ENCODE measurements at regions not wholly inside any gene's neighbourhood (a gene's known extent, or its start where the extent isn't known, plus 50 kb on each side); places are given as distances from the start of the nearest gene placed in this dataset.

GRCh38 chr6:164911151-164911550 is 398.3 kb downstream of the C6orf118 start:
- DNase-seq: no peak

DNA sequence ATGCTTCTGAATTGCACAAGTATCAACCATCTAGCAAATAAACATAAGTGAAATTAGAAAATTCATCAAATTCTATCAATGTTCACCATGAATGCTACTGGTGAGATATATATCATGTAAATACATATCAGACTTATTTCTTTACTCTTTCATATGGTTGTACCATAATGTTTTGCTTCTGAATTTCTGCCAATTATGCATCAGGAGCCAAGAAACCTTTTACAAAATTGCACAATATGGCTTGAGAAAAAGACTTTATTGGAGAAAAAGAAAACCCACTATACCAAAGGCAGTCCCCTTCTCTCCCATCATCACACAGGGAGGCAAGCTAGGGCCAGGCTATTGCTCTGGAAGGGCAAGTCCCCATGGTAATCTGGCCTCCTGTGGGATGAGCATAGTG is 402.6 kb downstream of the C6orf118 start:
- no peak for DNase-seq

DNA sequence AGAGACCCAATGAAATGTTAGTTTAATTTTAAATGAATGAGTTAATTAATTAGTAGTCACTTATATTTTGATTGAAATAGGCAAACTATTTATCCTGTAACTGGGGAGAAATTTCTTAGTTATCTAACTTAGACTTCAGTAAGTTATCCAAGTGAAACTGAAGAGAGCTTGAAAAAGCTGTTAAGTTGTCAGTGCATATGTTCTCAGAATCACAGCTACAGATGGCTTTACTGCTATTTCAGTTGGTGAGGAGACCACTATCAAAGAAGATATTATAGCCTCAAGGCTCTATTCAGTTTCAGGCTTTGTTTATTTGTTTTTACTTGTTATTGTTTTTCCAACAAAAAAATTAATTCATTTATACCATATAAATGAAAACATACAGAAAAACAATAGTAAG is 404.1 kb downstream of the C6orf118 start:
- no peak for DNase-seq

- DNase-seq: no peak
Observed at GRCh38 chr6:164898412-164898811, 411.0 kb downstream of the C6orf118 start.

DNA sequence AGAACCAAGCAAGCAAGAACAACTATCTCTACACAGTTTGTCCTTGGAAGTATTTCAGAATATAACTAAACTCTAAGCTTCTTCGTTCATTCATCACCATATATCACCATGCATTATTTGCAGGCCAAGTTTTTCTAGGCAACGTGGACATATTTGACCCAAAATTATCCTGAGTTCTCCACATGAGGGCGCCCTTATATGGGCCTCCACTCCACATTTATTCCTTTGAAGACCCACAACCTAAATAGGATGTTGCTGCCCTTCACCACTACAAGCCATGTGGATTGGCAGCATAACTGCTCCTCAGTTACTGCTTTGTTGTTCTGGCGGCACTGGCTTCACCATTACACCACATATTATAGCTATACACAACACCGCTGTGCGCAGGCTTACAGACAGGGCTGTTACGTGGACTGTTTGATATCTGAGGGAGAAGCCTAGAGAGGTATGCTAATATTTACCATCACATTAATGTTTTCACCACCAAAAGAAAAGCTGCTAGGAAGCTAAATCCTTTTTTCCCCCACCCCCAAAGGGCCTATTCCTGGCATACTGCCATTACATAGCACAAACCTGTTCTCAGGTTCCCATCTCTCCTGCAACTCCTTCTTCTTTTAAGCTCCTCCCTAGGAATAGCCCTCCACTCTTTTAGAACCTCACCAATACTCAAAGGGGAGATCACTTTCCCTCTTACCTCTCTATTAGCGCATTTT is 411.7 kb downstream of the C6orf118 start:
- DNase-seq: no peak

GRCh38 chr6:164889980-164890379 is 419.4 kb downstream of the C6orf118 start:
- DNase-seq: no peak

DNA sequence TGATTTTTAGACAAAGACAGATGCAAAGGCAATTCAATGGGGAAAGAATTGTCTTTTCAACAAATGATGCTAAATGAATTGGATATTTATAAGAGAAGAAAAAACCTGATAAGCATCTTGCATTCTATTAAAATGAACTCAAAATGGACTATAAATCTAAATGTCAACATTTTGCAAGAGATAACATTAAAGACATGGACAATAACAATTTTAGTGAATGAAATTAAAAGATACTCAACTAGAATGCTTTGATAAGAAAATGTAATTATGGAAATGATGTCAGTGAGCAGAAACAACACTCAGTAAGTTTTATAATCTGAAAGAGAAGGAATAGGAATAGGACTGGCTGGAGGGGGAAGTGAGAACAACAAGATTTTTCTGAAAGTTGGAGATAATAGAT is 421.7 kb downstream of the C6orf118 start:
- no peak for DNase-seq

- DNase-seq: no peak
Observed at GRCh38 chr6:164882236-164882635, 427.2 kb downstream of the C6orf118 start.

DNA sequence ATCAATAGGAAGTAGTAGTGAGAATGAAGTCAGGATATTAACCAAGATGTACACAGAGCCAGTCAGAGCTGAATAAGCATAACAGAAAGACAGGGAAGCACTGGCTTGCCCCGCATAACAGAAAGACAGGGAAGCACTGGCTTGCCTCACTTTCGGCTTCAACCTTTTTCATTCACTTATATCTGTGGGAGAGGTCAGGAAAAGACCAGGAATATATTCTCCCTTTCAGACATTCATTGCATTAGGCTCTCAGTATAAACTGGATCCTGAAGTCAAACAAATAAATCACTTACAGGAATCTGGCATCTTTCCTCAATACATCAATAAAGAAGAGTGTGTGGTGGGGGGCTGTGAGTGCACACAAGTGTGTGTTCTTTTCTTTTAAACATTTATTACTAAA is 437.6 kb downstream of the C6orf118 start:
- DNase-seq: no peak

DNA sequence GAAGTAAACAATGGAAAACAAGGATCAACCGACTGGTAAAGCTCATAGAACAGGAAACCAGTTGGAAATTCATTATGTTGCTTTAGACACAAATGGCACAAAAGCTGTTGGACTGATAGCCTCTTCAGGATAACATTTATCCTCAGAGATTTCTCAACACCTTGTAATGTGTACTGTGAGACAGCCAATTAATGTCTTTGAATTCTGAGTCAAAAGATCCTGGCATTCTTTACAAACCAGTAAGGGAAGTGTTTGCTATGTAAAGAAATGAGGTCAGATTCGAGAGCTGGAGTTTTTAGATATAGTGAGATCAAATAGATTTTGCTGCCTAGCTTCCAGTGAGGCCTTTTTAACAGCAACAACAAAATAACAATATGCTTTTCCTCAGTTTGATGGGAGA is 439.2 kb downstream of the C6orf118 start:
- DNase-seq: no peak

- no peak for DNase-seq
Observed at GRCh38 chr6:164861967-164862366, 447.4 kb downstream of the C6orf118 start.

DNA sequence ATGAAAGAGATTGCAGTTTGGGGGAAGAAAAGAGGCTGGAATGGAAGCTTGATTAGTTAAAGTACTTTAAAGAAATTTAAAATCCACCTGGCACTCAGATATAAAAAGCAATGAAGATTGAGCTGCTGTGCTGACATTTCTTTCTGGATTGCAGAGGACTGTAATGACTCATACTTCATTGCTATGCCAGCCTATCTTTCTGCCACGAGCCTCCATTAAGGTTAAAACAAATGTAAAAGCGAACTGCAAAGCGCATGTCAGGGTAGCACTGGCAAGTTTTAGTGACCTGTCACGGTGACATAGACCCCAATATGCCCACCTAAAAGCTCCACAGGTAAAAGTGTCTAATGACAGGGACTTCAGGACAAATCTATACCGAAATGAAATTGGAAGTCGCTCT is 449.6 kb downstream of the C6orf118 start:
- no peak for DNase-seq

DNA sequence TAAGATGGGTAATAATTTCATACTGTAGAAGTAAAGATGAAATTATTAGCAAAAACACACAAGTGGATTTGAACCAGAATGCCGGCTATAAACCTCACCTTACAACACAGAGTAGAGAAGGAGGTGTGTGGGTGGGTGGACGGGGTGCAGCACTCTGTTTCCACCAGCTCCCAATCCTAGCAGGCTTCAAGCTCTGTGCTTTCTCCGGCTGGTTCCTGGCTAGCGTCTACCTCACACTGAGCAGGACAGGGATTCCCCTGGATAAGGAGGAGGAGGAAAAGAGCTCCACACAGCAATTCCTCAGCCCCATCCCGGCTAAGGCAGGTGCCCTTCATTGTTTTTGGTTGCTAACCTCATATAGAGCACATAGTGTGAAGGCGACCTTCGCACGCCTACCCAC is 453.3 kb downstream of the C6orf118 start:
- no peak for DNase-seq

DNA sequence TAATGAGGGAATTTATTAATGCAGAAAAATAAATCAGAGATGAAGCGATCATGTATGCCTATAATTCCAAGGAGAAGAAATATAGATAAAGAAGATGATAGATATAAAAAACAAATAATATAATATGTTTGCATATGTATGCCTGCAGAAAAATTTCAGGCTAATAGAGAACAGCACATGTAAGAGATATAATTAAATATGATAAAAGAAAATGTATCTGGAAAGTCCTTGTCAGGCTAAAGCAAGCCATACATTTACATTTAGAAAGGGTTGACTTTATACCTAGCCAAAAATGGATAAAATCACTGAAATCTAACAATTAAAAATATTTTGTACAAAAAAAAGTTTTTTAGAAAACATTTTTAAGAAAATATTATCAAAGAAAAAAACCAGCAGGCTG is 454.1 kb downstream of the C6orf118 start:
- no peak for DNase-seq

DNA sequence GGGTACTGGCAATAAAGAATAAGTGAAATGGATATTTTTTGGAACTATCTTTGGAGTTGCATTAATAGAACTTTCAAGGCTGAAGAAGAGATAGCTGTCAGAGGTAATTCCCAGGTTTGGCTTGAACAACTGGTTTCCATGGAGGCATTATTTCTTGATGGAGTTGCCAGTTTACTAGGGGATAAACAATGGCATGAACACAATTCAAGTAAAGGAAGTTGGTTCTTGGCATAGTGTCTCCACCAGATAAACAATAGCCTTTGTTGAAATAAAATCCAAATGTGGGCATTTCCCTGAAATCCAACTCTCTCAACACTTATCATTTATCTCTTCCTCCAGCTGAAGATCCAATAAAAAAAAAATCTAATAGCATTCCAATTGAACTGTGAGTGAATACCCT is 454.9 kb downstream of the C6orf118 start:
- DNase-seq: no peak

DNA sequence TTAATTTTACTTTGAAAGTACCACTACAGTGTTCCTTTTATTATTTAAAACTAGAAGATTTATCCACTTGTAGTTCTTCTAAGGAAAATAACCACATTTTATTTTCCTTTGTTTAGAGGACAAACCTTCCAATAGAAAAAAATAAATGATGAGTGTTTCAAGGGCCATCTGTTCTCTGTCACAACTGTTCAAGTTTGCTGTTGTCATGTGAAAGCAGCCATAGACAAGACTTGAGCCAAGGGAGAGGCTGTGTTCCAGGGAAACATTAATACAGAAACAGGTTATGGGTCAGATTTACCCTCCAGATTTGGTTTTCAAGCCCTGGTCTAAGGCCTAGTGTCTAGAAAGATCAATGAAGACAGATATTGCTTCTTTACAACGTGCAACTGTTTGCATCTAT is 463.6 kb downstream of the C6orf118 start:
- DNase-seq: no peak

GRCh38 chr6:164842085-164842484 is 467.3 kb downstream of the C6orf118 start:
- DNase-seq: no peak

- DNase-seq: no peak
Observed at GRCh38 chr6:164838068-164838615, 471.3 kb downstream of the C6orf118 start.

DNA sequence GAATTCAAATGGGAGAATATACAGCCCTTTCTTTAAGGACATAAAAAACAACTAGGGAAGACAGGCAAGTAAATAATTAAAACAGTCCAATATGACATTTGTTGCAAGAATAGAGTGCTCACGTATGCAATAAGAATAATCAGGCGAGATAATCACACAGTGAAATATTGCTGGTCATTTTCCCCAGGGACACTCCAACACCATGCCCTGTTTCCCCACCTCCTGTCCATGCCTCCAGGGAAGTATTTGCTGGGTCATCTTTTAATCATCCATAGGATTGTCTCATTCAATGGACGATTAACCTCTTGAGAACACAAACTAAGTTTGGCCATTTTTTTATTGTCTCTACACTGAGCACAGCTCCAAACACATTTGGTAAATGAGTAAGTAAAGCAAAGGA is 472.9 kb downstream of the C6orf118 start:
- no peak for DNase-seq

GRCh38 chr6:164832410-164832809 is 477.0 kb downstream of the C6orf118 start:
- no peak for DNase-seq

DNA sequence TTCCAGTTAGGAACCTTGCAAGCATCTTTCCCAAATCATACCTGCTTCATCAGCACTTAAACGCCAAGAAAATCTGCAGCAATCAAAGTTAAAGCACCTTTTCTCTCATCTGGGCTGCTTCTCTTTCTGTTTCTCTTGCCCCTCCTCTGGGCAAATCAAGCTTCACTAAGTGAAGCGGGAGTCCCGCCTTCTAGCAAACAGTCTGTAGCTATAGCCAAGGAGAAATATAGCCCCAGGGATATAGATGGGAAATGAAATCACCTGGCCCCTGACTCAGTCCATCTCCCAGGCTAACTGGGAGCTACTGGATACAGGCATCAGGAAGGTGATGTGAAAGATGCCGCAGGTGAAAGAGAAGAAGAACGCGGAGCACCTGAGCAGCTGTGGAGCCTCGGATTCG is 481.9 kb downstream of the C6orf118 start:
- no peak for DNase-seq

DNA sequence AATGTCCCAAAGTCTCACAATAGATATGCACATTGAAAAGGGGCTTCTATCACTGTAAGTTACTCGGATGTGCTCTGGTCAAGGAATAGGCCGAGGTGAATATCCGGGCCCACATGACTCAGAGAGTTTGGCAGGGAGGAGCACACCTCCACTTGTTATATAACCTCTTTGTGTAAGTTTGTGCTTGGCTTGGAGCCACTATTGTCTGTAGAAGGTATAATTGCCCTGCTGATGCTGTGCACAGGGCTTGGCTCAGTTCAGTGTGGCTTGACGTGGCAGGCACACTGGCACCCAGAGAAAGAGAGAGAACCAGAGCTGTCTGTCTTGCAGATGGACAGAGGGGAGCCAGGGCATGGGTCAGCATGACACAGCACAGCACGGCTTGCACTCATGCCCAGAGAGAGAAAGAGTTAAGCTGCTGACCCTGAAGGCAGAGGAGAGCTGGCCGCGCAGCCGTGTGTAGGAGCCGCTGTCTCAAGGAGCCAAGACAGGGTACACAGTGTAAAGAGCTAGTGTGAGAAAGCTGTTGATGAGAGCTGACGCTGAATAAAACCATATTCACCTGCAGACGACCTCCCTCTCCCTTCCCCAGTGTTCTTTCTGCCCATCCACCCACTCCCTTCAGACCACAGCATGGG is 482.5 kb downstream of the C6orf118 start:
- no peak for DNase-seq

- DNase-seq: no peak
Observed at GRCh38 chr6:164825386-164825785, 484.0 kb downstream of the C6orf118 start.

DNA sequence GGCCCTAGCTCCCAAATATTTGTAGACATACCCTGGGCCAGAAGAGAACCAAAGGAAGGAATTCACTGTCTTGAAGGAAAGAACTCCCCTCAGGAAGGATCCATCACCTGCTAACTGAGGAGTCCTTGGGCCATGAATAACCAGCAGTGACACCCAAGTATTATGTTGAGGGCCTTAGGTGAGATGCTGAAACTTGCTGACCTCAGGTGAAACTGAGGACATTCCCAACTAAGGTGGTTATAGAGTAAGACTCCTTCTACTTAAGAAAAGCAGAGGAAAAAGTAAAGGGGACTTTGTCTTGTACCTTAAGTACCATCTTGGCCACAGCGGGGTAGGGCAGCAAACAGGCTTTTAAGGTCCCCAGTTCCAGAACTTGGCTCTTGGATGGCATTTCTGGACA is 491.7 kb downstream of the C6orf118 start:
- no peak for DNase-seq

DNA sequence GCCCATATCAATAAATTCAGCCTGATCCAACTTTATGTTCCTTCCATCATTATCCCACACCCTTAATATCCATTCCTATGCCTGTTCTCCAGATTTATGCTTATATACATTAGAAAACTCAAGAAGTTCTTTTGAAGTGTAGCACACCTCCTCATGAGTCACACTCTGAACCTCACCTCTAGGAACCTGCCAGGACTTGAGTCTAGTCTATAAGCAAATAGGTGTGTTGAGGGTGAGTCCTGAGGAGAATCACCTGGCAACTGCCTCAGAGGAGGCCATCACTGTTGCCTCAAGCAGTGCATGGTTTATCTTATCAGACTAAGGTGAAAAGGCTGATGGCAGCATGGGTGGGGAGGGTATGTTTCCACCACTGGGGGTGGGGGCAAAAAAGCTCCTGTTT is 496.7 kb downstream of the C6orf118 start:
- DNase-seq: no peak
